ENCODE measurements at regions not wholly inside any gene's neighbourhood (a gene's known extent, or its start where the extent isn't known, plus 50 kb on each side); places are given as distances from the start of the nearest gene placed in this dataset.

- no peaks in the 10 kb centered on the region for H3K9me3 ChIP-seq
- Mint-ChIP-seq H3K27ac (no peak overlapping the region), H3K27me3 (no peaks in the 10 kb centered on the region), H3K36me3 (no peaks in the 10 kb centered on the region), H3K4me1 (no peaks in the 10 kb centered on the region), H3K4me3 (no peak overlapping the region), H3K9me3 (peaks cover 6 to 14% (median 10%) of the 10 kb centered on the region in 3 donors)
- no peak for DNase-seq
- POLR2A ChIA-PET = no interaction called here
- H3K27ac ChIP-seq (ENCODE audit: low read length) = no peak overlapping the region
- H3K27me3 ChIP-seq (replicated peaks in 1 of 2; ENCODE audit: control insufficient read depth in 2 of 2, extremely low read depth in 1 of 2, insufficient read depth in 2 of 2, low read length in 1 of 2) = peaks cover 0 to 2% of the 10 kb centered on the region in 2 experiments
- no peak overlapping the region for H3K4me3 ChIP-seq (ENCODE audit: control insufficient read depth in 1 of 2, extremely low read depth in 1 of 2, low read length in 1 of 2)
- H3K4me1 ChIP-seq (ENCODE audit: control insufficient read depth in 1 of 2, extremely low read depth in 1 of 2, insufficient read depth in 2 of 2, low read length in 2 of 2) = no peaks in the 10 kb centered on the region
- ATAC-seq (replicated peaks in 1 of 4) = no peak
- H3K36me3 ChIP-seq (ENCODE audit: control insufficient read depth in 2 of 2, extremely low read depth in 1 of 2, insufficient read depth in 1 of 2, low read length in 1 of 2) = no peaks in the 10 kb centered on the region
- CTCF ChIA-PET = no interaction called here
- WGBS (ENCODE audit: insufficient coverage) = no CpG with 5 or more reads among the region's 1 CpG
These were observed 157.0 kb downstream of the ACTL7B start for GRCh38 chr9:108698801-108699200.

- H3K36me3 ChIP-seq (ENCODE audit: control insufficient read depth in 2 of 2, extremely low read depth in 1 of 2, insufficient read depth in 1 of 2, low read length in 1 of 2) = no peaks in the 10 kb centered on the region
- no peak overlapping the region for H3K4me3 Mint-ChIP-seq
- H3K9me3 Mint-ChIP-seq = peaks cover 6 to 14% (median 14%) of the 10 kb centered on the region in 3 donors
- ChIA-PET CTCF (no interaction called here), POLR2A (no interaction called here)
- no peaks in the 10 kb centered on the region for H3K36me3 Mint-ChIP-seq
- H3K27me3 ChIP-seq (replicated peaks in 1 of 2; ENCODE audit: control insufficient read depth in 2 of 2, extremely low read depth in 1 of 2, insufficient read depth in 2 of 2, low read length in 1 of 2) = peaks cover 0 to 2% of the 10 kb centered on the region in 2 experiments
- H3K4me1 ChIP-seq (ENCODE audit: control insufficient read depth in 1 of 2, extremely low read depth in 1 of 2, insufficient read depth in 2 of 2, low read length in 2 of 2) = no peaks in the 10 kb centered on the region
- no peaks in the 10 kb centered on the region for H3K9me3 ChIP-seq
- WGBS (ENCODE audit: insufficient coverage) = 33% methylated on average over 1 of the region's 2 CpGs
- no peaks in the 10 kb centered on the region for H3K27me3 Mint-ChIP-seq
- H3K27ac Mint-ChIP-seq = no peak overlapping the region
- DNase-seq = no peak
- ATAC-seq (replicated peaks in 1 of 4) = no peak
- H3K4me3 ChIP-seq (ENCODE audit: control insufficient read depth in 1 of 2, extremely low read depth in 1 of 2, low read length in 1 of 2) = no peak overlapping the region
- H3K4me1 Mint-ChIP-seq = no peaks in the 10 kb centered on the region
- H3K27ac ChIP-seq (ENCODE audit: low read length) = no peak overlapping the region
These were observed 157.6 kb downstream of the ACTL7B start for GRCh38 chr9:108698231-108698630.

GRCh38 chr9:108696156-108696555, 159.6 kb downstream of the ACTL7B start:
- H3K4me1 Mint-ChIP-seq = no peaks in the 10 kb centered on the region
- Histone ChIP-seq H3K27me3 (replicated peaks in 1 of 2; ENCODE audit: control insufficient read depth in 2 of 2, extremely low read depth in 1 of 2, insufficient read depth in 2 of 2, low read length in 1 of 2) (peaks cover 0 to 2% of the 10 kb centered on the region in 2 experiments), H3K4me3 (ENCODE audit: control insufficient read depth in 1 of 2, extremely low read depth in 1 of 2, low read length in 1 of 2) (no peak overlapping the region), H3K9me3 (no peaks in the 10 kb centered on the region), H3K4me1 (ENCODE audit: control insufficient read depth in 1 of 2, extremely low read depth in 1 of 2, insufficient read depth in 2 of 2, low read length in 2 of 2) (no peaks in the 10 kb centered on the region), H3K36me3 (ENCODE audit: control insufficient read depth in 2 of 2, extremely low read depth in 1 of 2, insufficient read depth in 1 of 2, low read length in 1 of 2) (no peaks in the 10 kb centered on the region), H3K27ac (ENCODE audit: low read length) (no peak overlapping the region)
- ChIA-PET POLR2A (no interaction called here), CTCF (no interaction called here)
- DNase-seq = no peak
- no peaks in the 10 kb centered on the region for H3K36me3 Mint-ChIP-seq
- no peak overlapping the region for H3K4me3 Mint-ChIP-seq
- no peak for ATAC-seq (replicated peaks in 1 of 4)
- H3K27ac Mint-ChIP-seq = no peak overlapping the region
- peaks cover 10 to 18% (median 14%) of the 10 kb centered on the region in 3 donors for H3K9me3 Mint-ChIP-seq
- 90% methylated on average over 2 of the region's 3 CpGs for WGBS (ENCODE audit: insufficient coverage)
- H3K27me3 Mint-ChIP-seq = no peaks in the 10 kb centered on the region

GRCh38 chr9:108694170-108694569, 161.6 kb downstream of the ACTL7B start:
- Mint-ChIP-seq H3K4me3 (no peak overlapping the region), H3K27ac (no peak overlapping the region), H3K27me3 (no peaks in the 10 kb centered on the region), H3K4me1 (no peaks in the 10 kb centered on the region), H3K36me3 (no peaks in the 10 kb centered on the region), H3K9me3 (peaks cover 10 to 18% (median 14%) of the 10 kb centered on the region in 3 donors)
- no peak overlapping the region for H3K27ac ChIP-seq (ENCODE audit: low read length)
- ChIA-PET POLR2A (no interaction called here), CTCF (interaction anchor here in 1 of 2 donors (0.6 kb wide), 1 partner anchor 153 kb away, joined by 3 read pairs; no protein-coding TSS in a partner anchor)
- 86% methylated on average over 4 of the region's 5 CpGs for WGBS (ENCODE audit: insufficient coverage)
- no peak for DNase-seq
- no peak overlapping the region for H3K4me3 ChIP-seq (ENCODE audit: control insufficient read depth in 1 of 2, extremely low read depth in 1 of 2, low read length in 1 of 2)
- no peaks in the 10 kb centered on the region for H3K36me3 ChIP-seq (ENCODE audit: control insufficient read depth in 2 of 2, extremely low read depth in 1 of 2, insufficient read depth in 1 of 2, low read length in 1 of 2)
- H3K4me1 ChIP-seq (ENCODE audit: control insufficient read depth in 1 of 2, extremely low read depth in 1 of 2, insufficient read depth in 2 of 2, low read length in 2 of 2) = no peaks in the 10 kb centered on the region
- H3K27me3 ChIP-seq (replicated peaks in 1 of 2; ENCODE audit: control insufficient read depth in 2 of 2, extremely low read depth in 1 of 2, insufficient read depth in 2 of 2, low read length in 1 of 2) = peaks cover 0 to 2% of the 10 kb centered on the region in 2 experiments
- ATAC-seq (replicated peaks in 1 of 4) = no peak
- H3K9me3 ChIP-seq = no peaks in the 10 kb centered on the region

GRCh38 chr9:108691614-108692013, 164.2 kb downstream of the ACTL7B start:
- H3K27ac ChIP-seq (ENCODE audit: low read length) = no peak overlapping the region
- peaks cover 0 to 2% of the 10 kb centered on the region in 2 experiments for H3K27me3 ChIP-seq (replicated peaks in 1 of 2; ENCODE audit: control insufficient read depth in 2 of 2, extremely low read depth in 1 of 2, insufficient read depth in 2 of 2, low read length in 1 of 2)
- no peaks in the 10 kb centered on the region for H3K4me1 ChIP-seq (ENCODE audit: control insufficient read depth in 1 of 2, extremely low read depth in 1 of 2, insufficient read depth in 2 of 2, low read length in 2 of 2)
- Mint-ChIP-seq H3K27ac (no peak overlapping the region), H3K9me3 (peaks cover 15 to 26% (median 22%) of the 10 kb centered on the region in 3 donors), H3K4me1 (no peaks in the 10 kb centered on the region), H3K27me3 (no peaks in the 10 kb centered on the region), H3K4me3 (no peak overlapping the region), H3K36me3 (no peaks in the 10 kb centered on the region)
- CTCF ChIA-PET = no interaction called here
- peaks cover 2% of the 10 kb centered on the region for H3K9me3 ChIP-seq
- H3K36me3 ChIP-seq (ENCODE audit: control insufficient read depth in 2 of 2, extremely low read depth in 1 of 2, insufficient read depth in 1 of 2, low read length in 1 of 2) = no peaks in the 10 kb centered on the region
- POLR2A ChIA-PET = no interaction called here
- ATAC-seq (replicated peaks in 1 of 4) (no peak), DNase-seq (no peak)
- no peak overlapping the region for H3K4me3 ChIP-seq (ENCODE audit: control insufficient read depth in 1 of 2, extremely low read depth in 1 of 2, low read length in 1 of 2)
- 91% methylated on average over 2 of the region's 7 CpGs for WGBS (ENCODE audit: insufficient coverage)

- Histone ChIP-seq H3K27me3 (replicated peaks in 1 of 2; ENCODE audit: control insufficient read depth in 2 of 2, extremely low read depth in 1 of 2, insufficient read depth in 2 of 2, low read length in 1 of 2) (peaks cover 0 to 2% of the 10 kb centered on the region in 2 experiments), H3K4me1 (ENCODE audit: control insufficient read depth in 1 of 2, extremely low read depth in 1 of 2, insufficient read depth in 2 of 2, low read length in 2 of 2) (no peaks in the 10 kb centered on the region), H3K27ac (ENCODE audit: low read length) (no peak overlapping the region), H3K36me3 (ENCODE audit: control insufficient read depth in 2 of 2, extremely low read depth in 1 of 2, insufficient read depth in 1 of 2, low read length in 1 of 2) (no peaks in the 10 kb centered on the region), H3K9me3 (peaks cover 2% of the 10 kb centered on the region), H3K4me3 (ENCODE audit: control insufficient read depth in 1 of 2, extremely low read depth in 1 of 2, low read length in 1 of 2) (no peak overlapping the region)
- no CpG with 5 or more reads among the region's 2 CpGs for WGBS (ENCODE audit: insufficient coverage)
- ChIA-PET POLR2A (no interaction called here), CTCF (no interaction called here)
- H3K4me1 Mint-ChIP-seq = no peaks in the 10 kb centered on the region
- no peak overlapping the region for H3K4me3 Mint-ChIP-seq
- H3K36me3 Mint-ChIP-seq = no peaks in the 10 kb centered on the region
- no peak for ATAC-seq (replicated peaks in 1 of 4)
- no peaks in the 10 kb centered on the region for H3K27me3 Mint-ChIP-seq
- no peak overlapping the region for H3K27ac Mint-ChIP-seq
- H3K9me3 Mint-ChIP-seq = peaks cover 10 to 21% (median 17%) of the 10 kb centered on the region in 3 donors
- no peak for DNase-seq
These were observed 167.1 kb downstream of the ACTL7B start for GRCh38 chr9:108688676-108689075.

- H3K27me3 Mint-ChIP-seq = no peaks in the 10 kb centered on the region
- CTCF ChIA-PET = no interaction called here
- ATAC-seq (replicated peaks in 1 of 4) (no peak), DNase-seq (no peak)
- Histone ChIP-seq H3K4me1 (ENCODE audit: control insufficient read depth in 1 of 2, extremely low read depth in 1 of 2, insufficient read depth in 2 of 2, low read length in 2 of 2) (no peaks in the 10 kb centered on the region), H3K27me3 (replicated peaks in 1 of 2; ENCODE audit: control insufficient read depth in 2 of 2, extremely low read depth in 1 of 2, insufficient read depth in 2 of 2, low read length in 1 of 2) (no peaks in the 10 kb centered on the region), H3K4me3 (ENCODE audit: control insufficient read depth in 1 of 2, extremely low read depth in 1 of 2, low read length in 1 of 2) (no peak overlapping the region), H3K27ac (ENCODE audit: low read length) (no peak overlapping the region), H3K36me3 (ENCODE audit: control insufficient read depth in 2 of 2, extremely low read depth in 1 of 2, insufficient read depth in 1 of 2, low read length in 1 of 2) (no peaks in the 10 kb centered on the region), H3K9me3 (peaks cover 2% of the 10 kb centered on the region)
- H3K27ac Mint-ChIP-seq = no peak overlapping the region
- no peak overlapping the region for H3K4me3 Mint-ChIP-seq
- WGBS (ENCODE audit: insufficient coverage) = 100% methylated on average over 1 of the region's 3 CpGs
- POLR2A ChIA-PET = no interaction called here
- H3K4me1 Mint-ChIP-seq = no peaks in the 10 kb centered on the region
- no peaks in the 10 kb centered on the region for H3K36me3 Mint-ChIP-seq
- H3K9me3 Mint-ChIP-seq = peaks cover 10 to 19% (median 17%) of the 10 kb centered on the region in 3 donors
These were observed 167.7 kb downstream of the ACTL7B start for GRCh38 chr9:108688051-108688450.
